Upper lobe of left lung (tissue), 6 donors: ENCODE measurements at regions not wholly inside any gene's neighbourhood (a gene's known extent, or its start where the extent isn't known, plus 50 kb on each side); places are given as distances from the start of the nearest gene placed in this dataset.

Experiments used
- ATAC-seq, 2 donors: fragments of 200-7000 bp; cut with Tn5 transposase; one replicate each; pipeline ENCODE4 v1.9.1; 2022; ENCODE audit warnings: mild to moderate bottlenecking in 2 of 2, moderate library complexity in 2 of 2; ENCODE audit not compliant: low FRiP score in 2 of 2
- DNase-seq, 2 donors: peaks; one replicate each; pipeline ENCODE4 v3.0.0-alpha.2; 2019 to 2020
- H3K27ac ChIP-seq, 4 donors: fragments of 200-600 bp; sonication (generic); one replicate each; pipeline ENCODE4 v1.5.1; 2016 to 2019
- H3K27me3 ChIP-seq, 4 donors: fragments of 200-600 bp; sonication (generic); one replicate each; pipeline ENCODE4 v1.5.1; 2017 to 2019
- H3K36me3 ChIP-seq, 4 donors: fragments of 200-600 bp; sonication (generic); one replicate each; pipeline ENCODE4 v1.5.1; 2016 to 2019
- H3K4me1 ChIP-seq, 4 donors: fragments of 200-600 bp; sonication (generic); one replicate each; pipeline ENCODE4 v1.5.1; 2018 to 2019
- H3K4me3 ChIP-seq, 4 donors: fragments of 200-600 bp; sonication (generic); one replicate each; pipeline ENCODE4 v1.5.1; 2017 to 2019; ENCODE audit warnings: mild to moderate bottlenecking in 2 of 4, moderate library complexity in 1 of 4
- H3K9me3 ChIP-seq, 4 donors: fragments of 200-600 bp; sonication (generic); one replicate each; pipeline ENCODE4 v1.5.1; 2018 to 2019
- EP300 ChIP-seq, 4 donors: sonication (generic); formaldehyde crosslinking; IDR thresholded peaks; one replicate each; pipeline ENCODE4 v1.5.1; 2017; ENCODE audit warnings: antibody characterized with exemption in 4 of 4, control low read depth in 2 of 4
- POLR2A ChIP-seq, 4 donors: fragments of 450-650 bp; IDR thresholded peaks; one replicate each; pipeline ENCODE4 v1.5.1; 2016 to 2017; ENCODE audit warnings: antibody characterized with exemption in 4 of 4, mild to moderate bottlenecking in 2 of 4
- POLR2AphosphoS5 ChIP-seq, 2 donors: sonication (generic); formaldehyde crosslinking; IDR thresholded peaks; one replicate each; pipeline ENCODE4 v1.5.1; 2017; ENCODE audit warnings: antibody characterized with exemption in 2 of 2
- WGBS, 2 donors: methylation state at CpG; one replicate each; pipeline ENCODE4 v1.1.5; 2017 to 2018; 5-methylcytosine and 5-hydroxymethylcytosine counted together
- small RNA-seq, 4 donors: library from RNA; depleted of rRNA; stranded (forward); fragments of <200 nt; gene quantifications; one replicate each; pipeline ENCODE3, GENCODE V24; 2016
- TF ChIP-seq, protein P1 (sequence below), 6 experiments: fragments of 450-650 bp in 4 of 6; fragments of 200-600 bp in 2 of 6; sonication (generic) in 2 of 6; IDR thresholded peaks; one replicate each; pipeline ENCODE4 v1.5.1; 2016 to 2019; ENCODE audit warnings: antibody characterized with exemption in 6 of 6
- donor health status: DM: no; HTN: no; CAD: no; lungs with moderate emphysema.
- donor health status: DM: no; HTN: yes; CAD: no; lungs with severe emphysema.

DNA sequence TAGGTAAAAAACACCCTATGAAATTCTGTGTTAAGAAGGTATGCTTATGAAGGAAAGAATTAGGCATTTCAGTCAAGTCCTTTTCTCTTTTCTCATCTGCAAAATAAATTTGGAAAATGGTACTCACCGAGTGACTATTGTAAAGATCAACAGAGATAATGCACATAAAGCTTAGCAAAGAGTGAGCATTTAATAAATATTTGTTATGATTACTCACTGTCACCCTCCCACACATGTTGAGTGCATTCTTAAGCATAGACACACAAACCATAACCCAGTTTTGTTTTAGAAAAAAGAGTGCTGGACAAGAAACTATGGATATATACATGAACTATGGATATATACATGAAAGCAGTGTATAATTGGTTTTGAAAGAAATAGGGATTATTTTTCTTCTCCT is 54.7 kb upstream of the PRLR start:
- no peak for TF ChIP-seq POLR2AphosphoS5 (IDR thresholded peaks at IDR 0.05)
- no peak for TF ChIP-seq POLR2A (IDR thresholded peaks at IDR 0.05)
- TF ChIP-seq EP300 (IDR thresholded peaks at IDR 0.05): no peak
- TF ChIP-seq, protein P1, sequence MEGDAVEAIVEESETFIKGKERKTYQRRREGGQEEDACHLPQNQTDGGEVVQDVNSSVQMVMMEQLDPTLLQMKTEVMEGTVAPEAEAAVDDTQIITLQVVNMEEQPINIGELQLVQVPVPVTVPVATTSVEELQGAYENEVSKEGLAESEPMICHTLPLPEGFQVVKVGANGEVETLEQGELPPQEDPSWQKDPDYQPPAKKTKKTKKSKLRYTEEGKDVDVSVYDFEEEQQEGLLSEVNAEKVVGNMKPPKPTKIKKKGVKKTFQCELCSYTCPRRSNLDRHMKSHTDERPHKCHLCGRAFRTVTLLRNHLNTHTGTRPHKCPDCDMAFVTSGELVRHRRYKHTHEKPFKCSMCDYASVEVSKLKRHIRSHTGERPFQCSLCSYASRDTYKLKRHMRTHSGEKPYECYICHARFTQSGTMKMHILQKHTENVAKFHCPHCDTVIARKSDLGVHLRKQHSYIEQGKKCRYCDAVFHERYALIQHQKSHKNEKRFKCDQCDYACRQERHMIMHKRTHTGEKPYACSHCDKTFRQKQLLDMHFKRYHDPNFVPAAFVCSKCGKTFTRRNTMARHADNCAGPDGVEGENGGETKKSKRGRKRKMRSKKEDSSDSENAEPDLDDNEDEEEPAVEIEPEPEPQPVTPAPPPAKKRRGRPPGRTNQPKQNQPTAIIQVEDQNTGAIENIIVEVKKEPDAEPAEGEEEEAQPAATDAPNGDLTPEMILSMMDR (IDR thresholded peaks at IDR 0.05): no peak
- Histone ChIP-seq H3K27me3 (no peaks in the 10 kb centered on the region), H3K27ac (no peak overlapping the region), H3K9me3 (no peaks in the 10 kb centered on the region), H3K4me1 (no peaks in the 10 kb centered on the region), H3K36me3 (no peaks in the 10 kb centered on the region), H3K4me3 (no peak overlapping the region)
- WGBS, 2 donors: 51 to 82% methylated on average over 1 of the region's 1 CpG
- DNase-seq (no peak), ATAC-seq (no peak)

DNA sequence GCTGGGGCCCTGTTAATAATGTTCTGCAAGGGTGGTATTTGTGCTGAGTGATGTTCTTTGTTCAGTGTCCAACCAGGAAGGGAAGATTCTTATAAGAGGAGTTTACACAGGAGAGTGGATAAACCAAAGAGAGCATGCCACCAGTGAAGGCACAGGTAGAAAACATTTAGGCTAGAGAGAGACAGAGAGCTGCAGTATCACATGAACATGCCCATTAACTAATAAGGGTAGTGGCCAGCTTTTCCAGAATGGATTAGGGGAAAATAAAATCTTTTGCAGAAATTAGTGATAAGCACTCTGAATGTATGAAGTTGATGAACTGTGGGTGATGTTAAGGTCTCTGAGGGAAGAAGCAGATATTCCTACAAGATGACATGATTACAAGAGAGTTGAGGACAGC is 54.1 kb upstream of the PRLR start:
- DNase-seq: no peak
- no peak for TF ChIP-seq POLR2AphosphoS5 (IDR thresholded peaks at IDR 0.05)
- no peak for TF ChIP-seq POLR2A (IDR thresholded peaks at IDR 0.05)
- no peak for TF ChIP-seq EP300 (IDR thresholded peaks at IDR 0.05)
- TF ChIP-seq, protein P1 (IDR thresholded peaks at IDR 0.05): no peak
- Histone ChIP-seq H3K27me3 (no peaks in the 10 kb centered on the region), H3K4me1 (no peaks in the 10 kb centered on the region), H3K9me3 (no peaks in the 10 kb centered on the region), H3K27ac (no peak overlapping the region), H3K36me3 (no peaks in the 10 kb centered on the region), H3K4me3 (no peak overlapping the region)
- ATAC-seq: no peak

DNA sequence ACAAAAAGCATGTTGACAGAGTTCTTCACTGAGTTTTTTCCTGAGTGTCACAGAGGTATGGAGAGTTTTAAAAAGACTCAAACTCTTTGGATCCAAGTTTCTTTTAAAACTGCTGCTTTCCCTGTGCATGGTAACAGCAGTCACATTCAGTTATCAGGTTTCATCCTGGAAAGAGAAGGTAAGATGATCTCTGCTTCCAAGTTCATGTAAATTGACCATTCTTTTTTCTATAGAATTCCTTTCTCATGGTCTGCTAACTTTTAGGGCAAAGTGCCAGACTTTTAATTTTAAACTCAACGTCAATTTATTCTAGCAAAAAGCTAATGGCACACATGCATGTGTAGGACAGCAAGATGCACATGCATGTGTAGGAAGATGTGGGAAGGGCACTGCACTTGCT is 52.5 kb upstream of the PRLR start:
- Histone ChIP-seq H3K27ac (no peak overlapping the region), H3K4me3 (no peak overlapping the region), H3K4me1 (no peaks in the 10 kb centered on the region), H3K27me3 (no peaks in the 10 kb centered on the region), H3K9me3 (no peaks in the 10 kb centered on the region), H3K36me3 (no peaks in the 10 kb centered on the region)
- ATAC-seq (no peak), DNase-seq (no peak)
- WGBS, 2 donors: 48 to 71% methylated on average over 1 of the region's 1 CpG
- TF ChIP-seq POLR2AphosphoS5 (IDR thresholded peaks at IDR 0.05) (no peak), EP300 (IDR thresholded peaks at IDR 0.05) (no peak), POLR2A (IDR thresholded peaks at IDR 0.05) (no peak)
- TF ChIP-seq, protein P1 (IDR thresholded peaks at IDR 0.05): no peak

DNA sequence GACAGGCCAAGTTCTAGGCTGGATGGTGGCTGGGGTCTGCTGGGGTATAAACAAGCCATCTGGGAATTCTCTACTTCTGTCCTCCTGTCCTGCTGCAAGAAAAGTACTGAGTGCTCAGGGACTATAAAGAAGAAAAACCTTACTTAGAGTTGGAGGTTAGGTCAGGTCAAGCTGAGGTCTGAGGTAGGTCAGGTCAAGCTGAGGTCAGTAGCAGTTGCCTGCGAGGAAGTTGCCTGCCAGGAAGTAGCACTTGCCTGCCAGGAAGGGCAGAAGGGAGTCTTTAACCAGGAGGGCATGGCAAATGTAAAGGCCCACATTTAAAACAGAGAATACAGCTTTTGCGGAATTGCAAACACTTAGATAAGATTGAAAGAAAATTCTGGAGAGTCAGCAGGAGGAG is 51.3 kb upstream of the PRLR start:
- no peak for DNase-seq
- WGBS, 2 donors: 44 to 46% methylated on average over 2 of the region's 2 CpGs
- no peak for ATAC-seq

More for the DNA sequence above, 51.3 kb upstream of the PRLR start:
- Histone ChIP-seq H3K27ac (no peak overlapping the region), H3K9me3 (no peaks in the 10 kb centered on the region), H3K27me3 (no peaks in the 10 kb centered on the region), H3K4me3 (no peak overlapping the region), H3K36me3 (no peaks in the 10 kb centered on the region), H3K4me1 (no peaks in the 10 kb centered on the region)
- TF ChIP-seq POLR2AphosphoS5 (IDR thresholded peaks at IDR 0.05): no peak
- TF ChIP-seq, protein P1 (IDR thresholded peaks at IDR 0.05): no peak

Small RNA genes in the stretch of these regions (small RNA-seq; reads per million reads assigned to genes)
- gene RF00012: 0 reads per million in 4 donors
